Posterior cingulate gyrus (tissue), 11 donors: ENCODE measurements at regions not wholly inside any gene's neighbourhood (a gene's known extent, or its start where the extent isn't known, plus 50 kb on each side); places are given as distances from the start of the nearest gene placed in this dataset.

Experiments used
- DNase-seq, 10 donors: peaks; one replicate each; pipeline versions ENCODE4 v3.0.0 to v3.0.0-alpha.2; 2020 to 2021; ENCODE audit warnings: mixed read lengths in 3 of 10
- intact Hi-C: fragments of 100-400 bp; cut with DNase I; formaldehyde crosslinking; loops from one replicate; pipeline ENCODE4 v1.15.1; 2023

- intact Hi-C loops: no loop called here
Observed at GRCh38 chr5:171599411-171599810, 180.0 kb downstream of the FGF18 start.

DNA sequence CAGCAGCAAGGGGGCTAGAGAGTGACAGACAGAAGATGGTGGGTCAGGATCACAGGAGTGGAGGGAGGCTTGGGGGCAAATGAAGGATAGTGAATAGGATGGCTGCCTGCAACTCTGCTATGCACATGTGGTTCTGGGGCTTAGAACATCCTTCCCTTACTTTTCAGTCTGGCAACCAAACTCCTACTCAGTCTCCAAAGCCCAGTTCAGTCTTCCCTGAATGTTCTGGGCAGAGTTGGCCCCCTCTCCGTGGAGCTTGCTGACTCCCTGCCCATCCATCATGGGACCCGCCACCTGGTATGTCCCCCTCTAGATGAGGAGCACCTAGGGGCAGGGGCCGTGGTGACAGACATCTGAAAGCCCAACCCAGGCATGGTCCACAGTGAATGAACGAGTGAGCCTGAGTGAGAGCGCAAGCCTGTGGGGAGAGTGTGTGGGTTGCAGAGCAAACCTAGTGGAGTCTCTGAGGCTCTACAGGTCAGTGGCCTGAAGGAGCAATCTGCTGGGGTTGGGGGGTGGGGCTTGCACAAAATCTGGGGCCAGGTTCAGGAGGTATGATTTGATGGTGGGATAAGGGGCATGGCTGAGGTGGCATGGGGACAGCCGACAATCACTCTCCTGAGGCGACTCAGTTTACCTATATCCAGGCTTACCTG, 180.6 kb downstream of the FGF18 start:
- intact Hi-C loops: no loop called here
- no peak for DNase-seq

More at GRCh38 chr5:171599411-171599810, 180.0 kb downstream of the FGF18 start:
- no peak for DNase-seq

GRCh38 chr5:171600741-171601265, 181.4 kb downstream of the FGF18 start:
- intact Hi-C loops: no loop called here
- DNase-seq: no peak

DNA sequence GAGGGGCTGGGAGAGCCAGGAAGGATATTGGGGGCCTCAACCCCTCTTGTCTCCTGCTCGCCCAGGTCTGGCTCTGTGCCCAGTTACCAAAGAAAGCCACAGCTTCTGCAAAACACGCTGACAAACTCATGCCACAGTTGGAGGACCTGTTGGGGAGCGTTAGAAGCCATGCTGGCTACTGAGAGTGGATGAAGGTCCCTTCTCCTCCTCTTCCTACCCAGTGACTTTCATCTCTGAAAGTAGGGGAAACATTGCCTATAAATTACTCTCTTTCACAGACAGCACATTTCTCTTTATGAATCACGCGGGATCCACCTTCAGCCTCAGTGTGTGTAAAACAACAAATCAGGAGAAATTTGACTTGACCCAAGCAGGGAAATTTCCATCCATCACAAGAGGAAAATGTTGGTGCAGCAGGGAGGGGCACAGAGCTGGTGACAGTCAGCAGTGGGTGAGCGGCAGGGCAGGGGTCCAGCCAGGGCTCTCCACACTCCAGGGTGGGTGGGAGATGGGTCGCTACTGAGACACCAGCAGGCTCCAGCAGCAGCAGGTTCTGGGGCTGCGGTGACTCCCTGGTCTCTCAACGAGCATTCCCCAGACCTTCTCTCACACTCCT, 181.9 kb downstream of the FGF18 start:
- intact Hi-C loops: no loop called here
- no peak for DNase-seq

GRCh38 chr5:171603591-171603990, 182.0 kb upstream of the SMIM23 start:
- DNase-seq: no peak
- intact Hi-C loops: no loop called here

GRCh38 chr5:171604195-171604594, 181.4 kb upstream of the SMIM23 start:
- intact Hi-C loops: no loop called here
- no peak for DNase-seq

GRCh38 chr5:171606414-171607024, 179.1 kb upstream of the SMIM23 start:
- DNase-seq: no peak
- intact Hi-C loops: no loop called here

GRCh38 chr5:171607863-171608262, 177.8 kb upstream of the SMIM23 start:
- DNase-seq: no peak
- intact Hi-C loops: no loop called here

- no peak for DNase-seq
- intact Hi-C loops: no loop called here
Observed at GRCh38 chr5:171609806-171610452, 175.7 kb upstream of the SMIM23 start.

GRCh38 chr5:171610686-171611085, 174.9 kb upstream of the SMIM23 start:
- DNase-seq: no peak

GRCh38 chr5:171612749-171613148, 172.9 kb upstream of the SMIM23 start:
- intact Hi-C loops: no loop called here

More at GRCh38 chr5:171610686-171611085, 174.9 kb upstream of the SMIM23 start:
- intact Hi-C loops: no loop called here

GRCh38 chr5:171614511-171614910, 171.1 kb upstream of the SMIM23 start:
- intact Hi-C loops: no loop called here
- DNase-seq: no peak

More at GRCh38 chr5:171612749-171613148, 172.9 kb upstream of the SMIM23 start:
- DNase-seq: no peak

DNA sequence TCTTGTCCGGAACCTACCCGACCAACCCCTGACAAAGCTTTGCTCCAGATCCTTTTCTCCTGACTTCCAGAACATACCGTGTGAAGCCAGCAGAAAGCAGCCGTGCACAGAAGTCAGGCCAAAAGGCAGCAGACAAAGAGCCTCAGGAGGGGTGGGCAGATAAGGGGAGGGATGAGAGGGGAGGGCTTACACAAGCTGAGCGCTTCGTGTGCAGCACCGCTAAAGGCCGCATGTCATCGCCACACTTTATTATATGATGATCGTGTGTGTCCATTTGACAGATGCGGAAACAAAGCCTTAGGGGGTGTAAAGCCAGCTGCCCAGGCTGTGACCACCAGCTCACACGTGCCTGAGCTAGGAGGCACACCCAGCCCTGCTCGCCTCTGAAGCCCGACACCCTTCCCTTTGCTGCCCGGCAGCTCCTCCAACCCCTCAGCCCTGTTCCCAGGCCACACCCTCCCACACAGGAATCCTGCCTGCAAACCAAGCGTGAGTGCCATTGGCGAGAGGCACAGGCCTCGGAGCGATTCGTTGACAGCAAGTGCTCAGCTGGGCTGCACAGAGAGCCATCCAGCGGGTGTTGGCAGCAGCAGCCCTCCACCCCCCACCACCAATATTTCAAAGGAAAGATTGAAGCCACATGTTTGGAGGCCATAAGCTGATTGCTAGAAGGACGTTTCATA, 170.5 kb upstream of the SMIM23 start:
- intact Hi-C loops: no loop called here
- DNase-seq: no peak

- intact Hi-C loops: no loop called here
- DNase-seq: no peak
Observed at GRCh38 chr5:171615705-171616640, 169.6 kb upstream of the SMIM23 start.

DNA sequence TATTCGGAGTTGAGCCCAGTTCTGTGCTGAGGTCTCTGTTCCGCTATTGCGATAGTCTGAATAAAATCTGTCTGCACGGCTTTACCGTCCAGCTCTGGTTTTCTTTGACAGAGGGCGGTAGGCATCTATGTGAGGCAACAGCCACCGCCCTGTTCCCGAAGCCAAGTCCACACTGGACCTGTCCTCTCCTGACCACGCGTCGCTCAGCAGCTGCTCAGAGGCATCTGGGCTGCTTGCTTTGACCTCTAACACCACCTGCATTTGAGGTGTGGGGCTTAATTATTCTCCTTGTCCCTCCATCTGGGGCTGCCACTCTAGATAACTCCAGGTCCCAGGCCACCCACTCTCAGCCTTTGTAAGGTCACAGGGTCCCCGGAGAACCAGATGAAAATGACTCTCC, 168.4 kb upstream of the SMIM23 start:
- intact Hi-C loops: no loop called here
- DNase-seq: no peak

- DNase-seq: no peak
- intact Hi-C loops: no loop called here
Observed at GRCh38 chr5:171617817-171618591, 167.6 kb upstream of the SMIM23 start.

- intact Hi-C loops: no loop called here
- no peak for DNase-seq
Observed at GRCh38 chr5:171619196-171619595, 166.4 kb upstream of the SMIM23 start.

DNA sequence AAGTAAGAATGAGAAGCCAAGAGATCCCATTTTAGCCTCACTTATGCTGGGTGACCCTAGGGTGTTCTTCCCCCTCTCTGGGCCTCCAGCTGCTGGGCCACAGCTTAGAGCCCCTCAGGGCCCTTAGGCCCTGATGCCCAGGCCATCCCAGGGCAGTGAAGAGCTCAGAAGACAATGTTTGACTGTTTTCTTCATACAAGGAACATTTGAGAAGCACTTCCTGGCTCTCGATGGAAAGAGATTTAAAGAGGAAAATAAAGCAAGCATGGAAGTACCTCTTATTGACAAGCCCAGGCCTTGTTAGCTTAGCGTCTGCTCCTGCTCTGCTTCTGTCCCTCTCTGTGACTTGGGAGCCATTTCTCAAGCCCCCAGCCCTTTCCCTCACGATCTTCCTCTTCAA, 165.9 kb upstream of the SMIM23 start:
- intact Hi-C loops: no loop called here
- no peak for DNase-seq

- intact Hi-C loops: no loop called here
- DNase-seq: no peak
Observed at GRCh38 chr5:171622010-171622409, 163.6 kb upstream of the SMIM23 start.
